ENCODE measurements at regions not wholly inside any gene's neighbourhood (a gene's known extent, or its start where the extent isn't known, plus 50 kb on each side); places are given as distances from the start of the nearest gene placed in this dataset.

- Histone ChIP-seq H3K27me3 (ENCODE audit: low read length) (no peaks in the 10 kb centered on the region), H3F3A (ENCODE audit: insufficient read depth) (no peaks in the 10 kb centered on the region), H2AFZ (ENCODE audit: low read depth, low read length, severe bottlenecking) (no peak overlapping the region), H3K79me2 (ENCODE audit: insufficient read depth, low read length) (no peaks in the 10 kb centered on the region), H3K9me2 (replicated peaks; ENCODE audit: insufficient read depth, low read length) (no peaks in the 10 kb centered on the region), H3K4me3 (ENCODE audit: insufficient read depth, low read length, poor library complexity, severe bottlenecking) (no peak overlapping the region), H3K9ac (ENCODE audit: low read length) (no peak overlapping the region), H3K4me2 (ENCODE audit: low read depth, low read length, poor library complexity, severe bottlenecking) (no peak overlapping the region), H4K20me1 (ENCODE audit: low read depth, low read length) (no peaks in the 10 kb centered on the region), H3K9me3 (ENCODE audit: insufficient read depth, low read length) (no peaks in the 10 kb centered on the region), H3K27ac (ENCODE audit: low read depth, low read length) (no peak overlapping the region), H3K36me3 (ENCODE audit: low read length) (no peaks in the 10 kb centered on the region)
- TF ChIP-seq EZH2phosphoT487 (conservative IDR thresholded peaks at IDR 0.05; ENCODE audit: low read length): no peak
- TF ChIP-seq CTCF (IDR thresholded peaks at IDR 0.05; ENCODE audit: insufficient read depth, low read length, poor library complexity, severe bottlenecking): no peak
These were observed 60.3 kb upstream of the POT1 start for GRCh38 chr7:124989911-124990310.
